ENCODE measurements at regions not wholly inside any gene's neighbourhood (a gene's known extent, or its start where the extent isn't known, plus 50 kb on each side); places are given as distances from the start of the nearest gene placed in this dataset.
A peak's percentile ranks its signal among the peaks of the same experiment; 100 is the strongest.

- Histone ChIP-seq H3K9me3 (ENCODE audit: low read depth) (no peaks in the 10 kb centered on the region), H3K36me3 (no peaks in the 10 kb centered on the region), H3K27me3 (no peaks in the 10 kb centered on the region), H3K4me3 (no peak overlapping the region), H3K4me1 (ENCODE audit: low read depth) (no peaks in the 10 kb centered on the region), H3K27ac (no peak overlapping the region)
- no peak for TF ChIP-seq CTCF (IDR thresholded peaks at IDR 0.05; ENCODE audit: low read depth, low read length)
- DNase-seq (ENCODE audit: low read depth in 1 of 2, low spot score in 1 of 2), result no peak
These were observed 224.7 kb downstream of the GLRX3 start for GRCh38 chr10:130360826-130361311.

GRCh38 chr10:130361351-130362105, 225.3 kb downstream of the GLRX3 start:
- DNase-seq (ENCODE audit: low read depth in 1 of 2, low spot score in 1 of 2), result no peak
- H3K4me3 ChIP-seq, result no peak overlapping the region
- H3K36me3 ChIP-seq, result no peaks in the 10 kb centered on the region
- H3K27ac ChIP-seq, result no peak overlapping the region
- H3K9me3 ChIP-seq (ENCODE audit: low read depth), result no peaks in the 10 kb centered on the region
- no peaks in the 10 kb centered on the region for H3K27me3 ChIP-seq
- no peaks in the 10 kb centered on the region for H3K4me1 ChIP-seq (ENCODE audit: low read depth)
- no peak for TF ChIP-seq CTCF (IDR thresholded peaks at IDR 0.05; ENCODE audit: low read depth, low read length)

GRCh38 chr10:130362308-130362761, 226.1 kb downstream of the GLRX3 start:
- peak in 1 of 2 donors; percentile 72 for DNase-seq (ENCODE audit: low read depth in 1 of 2, low spot score in 1 of 2)
- H3K4me1 ChIP-seq (ENCODE audit: low read depth), result no peaks in the 10 kb centered on the region
- no peaks in the 10 kb centered on the region for H3K9me3 ChIP-seq (ENCODE audit: low read depth)
- no peak overlapping the region for H3K4me3 ChIP-seq
- no peak overlapping the region for H3K27ac ChIP-seq
- H3K27me3 ChIP-seq, result no peaks in the 10 kb centered on the region
- TF ChIP-seq CTCF (IDR thresholded peaks at IDR 0.05; ENCODE audit: low read depth, low read length), result no peak
- H3K36me3 ChIP-seq, result no peaks in the 10 kb centered on the region

GRCh38 chr10:130363051-130363450, 226.9 kb downstream of the GLRX3 start:
- no peaks in the 10 kb centered on the region for H3K36me3 ChIP-seq
- H3K27me3 ChIP-seq, result no peaks in the 10 kb centered on the region
- H3K9me3 ChIP-seq (ENCODE audit: low read depth), result no peaks in the 10 kb centered on the region
- H3K4me3 ChIP-seq, result no peak overlapping the region
- no peak for TF ChIP-seq CTCF (IDR thresholded peaks at IDR 0.05; ENCODE audit: low read depth, low read length)
- no peak overlapping the region for H3K27ac ChIP-seq
- H3K4me1 ChIP-seq (ENCODE audit: low read depth), result no peaks in the 10 kb centered on the region
- no peak for DNase-seq (ENCODE audit: low read depth in 1 of 2, low spot score in 1 of 2)

- H3K4me1 ChIP-seq (ENCODE audit: low read depth), result no peaks in the 10 kb centered on the region
- H3K27me3 ChIP-seq, result no peaks in the 10 kb centered on the region
- no peaks in the 10 kb centered on the region for H3K36me3 ChIP-seq
- no peak overlapping the region for H3K4me3 ChIP-seq
- no peak for DNase-seq (ENCODE audit: low read depth in 1 of 2, low spot score in 1 of 2)
- TF ChIP-seq CTCF (IDR thresholded peaks at IDR 0.05; ENCODE audit: low read depth, low read length), result no peak
- no peak overlapping the region for H3K27ac ChIP-seq
- no peaks in the 10 kb centered on the region for H3K9me3 ChIP-seq (ENCODE audit: low read depth)
These were observed 227.8 kb downstream of the GLRX3 start for GRCh38 chr10:130363899-130364445.
